HG02870 (cell line): ENCODE measurements at regions not wholly inside any gene's neighbourhood (a gene's known extent, or its start where the extent isn't known, plus 50 kb on each side); places are given as distances from the start of the nearest gene placed in this dataset.
"Not testable (repeated sequence)": the region's sequence is repeated elsewhere in the genome, so short reads cannot be mapped to it uniquely, and the experiment has no call there.

ENCODE experiments used
- ATAC-seq: cut with Tn5 transposase; IDR thresholded peaks from one replicate; pipeline ENCODE4 v1.9.1; 2021; ENCODE audit warnings: mild to moderate bottlenecking, moderate library complexity; ENCODE audit not compliant: unreplicated experiment

- ATAC-seq, result no peak
Measured at GRCh38 chr6:85111481-85112011, 338.3 kb upstream of the NT5E start.

GRCh38 chr6:85110943-85111342 lies 338.9 kb upstream of the NT5E start:
- ATAC-seq, result no peak

GRCh38 chr6:85107701-85108100 lies 342.2 kb upstream of the NT5E start:
- no peak for ATAC-seq

GRCh38 chr6:85096976-85097375 lies 332.6 kb upstream of the TBX18 start:
- no peak for ATAC-seq

- no peak for ATAC-seq
Measured at GRCh38 chr6:85092226-85092625, 327.8 kb upstream of the TBX18 start.

- no peak for ATAC-seq
Measured at GRCh38 chr6:85089255-85089654, 324.9 kb upstream of the TBX18 start.

- no peak for ATAC-seq
Measured at GRCh38 chr6:85085875-85086274, 321.5 kb upstream of the TBX18 start.

GRCh38 chr6:85081102-85081501 lies 316.7 kb upstream of the TBX18 start:
- no peak for ATAC-seq

GRCh38 chr6:85079761-85080160 lies 315.4 kb upstream of the TBX18 start:
- no peak for ATAC-seq

- ATAC-seq, result no peak
Measured at GRCh38 chr6:85078058-85078457, 313.7 kb upstream of the TBX18 start.

- no peak for ATAC-seq
Measured at GRCh38 chr6:85077098-85077497, 312.7 kb upstream of the TBX18 start.

- not testable (repeated sequence) for ATAC-seq
Measured at GRCh38 chr6:85071845-85072244, 307.4 kb upstream of the TBX18 start.

- no peak for ATAC-seq
Measured at GRCh38 chr6:85069577-85069976, 305.2 kb upstream of the TBX18 start.

- no peak for ATAC-seq
Measured at GRCh38 chr6:85068221-85068620, 303.8 kb upstream of the TBX18 start.

GRCh38 chr6:85066266-85066665 lies 301.9 kb upstream of the TBX18 start:
- ATAC-seq, result no peak

GRCh38 chr6:85065831-85066230 lies 301.4 kb upstream of the TBX18 start:
- ATAC-seq, result no peak

GRCh38 chr6:85063611-85064010 lies 299.2 kb upstream of the TBX18 start:
- ATAC-seq, result no peak

GRCh38 chr6:85062884-85063283 lies 298.5 kb upstream of the TBX18 start:
- no peak for ATAC-seq

GRCh38 chr6:85058806-85059205 lies 294.4 kb upstream of the TBX18 start:
- no peak for ATAC-seq

GRCh38 chr6:85050149-85050548 lies 285.8 kb upstream of the TBX18 start:
- ATAC-seq, result no peak

- no peak for ATAC-seq
Measured at GRCh38 chr6:85049282-85049681, 284.9 kb upstream of the TBX18 start.

- ATAC-seq, result no peak
Measured at GRCh38 chr6:85047818-85048217, 283.4 kb upstream of the TBX18 start.

GRCh38 chr6:85045767-85046166 lies 281.4 kb upstream of the TBX18 start:
- ATAC-seq, result not testable (repeated sequence)

GRCh38 chr6:85044361-85044760 lies 280.0 kb upstream of the TBX18 start:
- ATAC-seq, result no peak
